GM13977 (cell line): ENCODE measurements at regions not wholly inside any gene's neighbourhood (a gene's known extent, or its start where the extent isn't known, plus 50 kb on each side); places are given as distances from the start of the nearest gene placed in this dataset.

Experiments
- DNase-seq: peaks from one replicate; pipeline ENCODE4 v3.0.0; 2012; ENCODE audit warnings: low spot score
- in situ Hi-C: fragments of 300-500 bp; cut with MboI; formaldehyde crosslinking; loops from one replicate; pipeline ENCODE4 v1.12.0; 2022; ENCODE audit warnings: low sequenced_read_pairs, low pct_unique_long_range_greater_than_20kb, mixed read lengths, inconsistent platforms; ENCODE audit not compliant: unreplicated experiment
- TF ChIP-seq, protein P1 (sequence below): IDR thresholded peaks from 2 replicates; pipeline ENCODE4 v1.5.1; 2012; ENCODE audit warnings: mild to moderate bottlenecking, control low read depth; ENCODE audit not compliant: insufficient read depth; ENCODE audit errors: extremely low read depth, missing control alignments

DNA sequence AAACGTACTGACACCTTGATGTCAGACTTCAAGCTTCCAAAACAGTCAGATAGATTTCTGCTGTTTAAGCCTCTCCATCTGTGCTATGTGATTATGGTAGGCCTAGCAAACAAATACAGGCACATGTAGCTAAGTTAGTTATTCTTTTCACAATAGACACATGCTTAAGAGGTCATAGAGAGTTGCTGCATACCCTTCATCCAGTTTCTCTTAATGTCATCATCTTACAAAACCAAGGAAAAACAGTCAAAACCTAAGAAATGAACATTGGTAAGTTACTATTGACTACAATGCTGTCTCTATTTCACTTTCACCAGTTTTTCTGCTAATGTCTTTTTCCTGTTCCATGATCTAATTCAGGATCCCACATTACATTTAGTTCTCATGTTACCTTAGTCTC, 946.8 kb downstream of the TUSC7 start:
- TF ChIP-seq, protein P1, sequence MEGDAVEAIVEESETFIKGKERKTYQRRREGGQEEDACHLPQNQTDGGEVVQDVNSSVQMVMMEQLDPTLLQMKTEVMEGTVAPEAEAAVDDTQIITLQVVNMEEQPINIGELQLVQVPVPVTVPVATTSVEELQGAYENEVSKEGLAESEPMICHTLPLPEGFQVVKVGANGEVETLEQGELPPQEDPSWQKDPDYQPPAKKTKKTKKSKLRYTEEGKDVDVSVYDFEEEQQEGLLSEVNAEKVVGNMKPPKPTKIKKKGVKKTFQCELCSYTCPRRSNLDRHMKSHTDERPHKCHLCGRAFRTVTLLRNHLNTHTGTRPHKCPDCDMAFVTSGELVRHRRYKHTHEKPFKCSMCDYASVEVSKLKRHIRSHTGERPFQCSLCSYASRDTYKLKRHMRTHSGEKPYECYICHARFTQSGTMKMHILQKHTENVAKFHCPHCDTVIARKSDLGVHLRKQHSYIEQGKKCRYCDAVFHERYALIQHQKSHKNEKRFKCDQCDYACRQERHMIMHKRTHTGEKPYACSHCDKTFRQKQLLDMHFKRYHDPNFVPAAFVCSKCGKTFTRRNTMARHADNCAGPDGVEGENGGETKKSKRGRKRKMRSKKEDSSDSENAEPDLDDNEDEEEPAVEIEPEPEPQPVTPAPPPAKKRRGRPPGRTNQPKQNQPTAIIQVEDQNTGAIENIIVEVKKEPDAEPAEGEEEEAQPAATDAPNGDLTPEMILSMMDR, result no peak
- DNase-seq, result no peak
- in situ Hi-C loops, result no loop called here

DNA sequence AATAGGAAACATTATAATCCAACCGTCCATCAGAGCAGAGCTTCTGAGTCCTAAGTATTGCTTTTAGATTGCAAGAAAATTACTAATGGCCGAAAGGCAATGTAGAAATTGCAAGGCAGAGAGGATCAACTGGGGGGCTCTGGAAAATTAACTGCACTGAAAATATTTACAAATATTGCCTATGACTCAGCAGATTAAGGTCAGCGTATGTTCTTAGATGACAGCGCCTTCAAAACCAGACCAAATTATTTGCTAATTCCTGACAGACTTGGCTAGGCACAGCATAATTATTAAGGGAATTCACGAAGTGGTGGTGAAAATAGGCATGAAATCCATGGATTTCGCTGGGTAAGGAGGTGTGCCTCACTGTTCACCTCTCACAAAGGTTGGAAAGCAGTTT, 947.7 kb downstream of the TUSC7 start:
- TF ChIP-seq, protein P1, result no peak
- in situ Hi-C loops, result no loop called here

GRCh38 chr3:117660941-117661817, 951.6 kb downstream of the TUSC7 start:
- DNase-seq, result no peak
- TF ChIP-seq, protein P1, result no peak

More for the DNA sequence above, 947.7 kb downstream of the TUSC7 start:
- no peak for DNase-seq

DNA sequence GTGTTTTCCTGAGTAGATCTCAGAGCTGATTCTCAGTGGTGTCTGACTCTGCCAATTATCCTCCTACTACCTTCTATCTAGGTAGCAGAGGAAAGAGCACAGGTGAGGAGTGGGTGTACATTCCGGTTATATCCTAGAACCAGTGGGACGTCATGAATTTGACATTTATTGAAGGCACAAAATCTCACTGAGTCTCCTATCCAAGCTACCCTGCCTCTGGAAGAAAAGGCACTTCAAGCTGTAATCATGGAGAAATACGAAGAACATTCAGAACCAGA, 952.2 kb downstream of the TUSC7 start:
- in situ Hi-C loops, result no loop called here
- TF ChIP-seq, protein P1, result no peak
- no peak for DNase-seq

More at GRCh38 chr3:117660941-117661817, 951.6 kb downstream of the TUSC7 start:
- in situ Hi-C loops, result no loop called here

DNA sequence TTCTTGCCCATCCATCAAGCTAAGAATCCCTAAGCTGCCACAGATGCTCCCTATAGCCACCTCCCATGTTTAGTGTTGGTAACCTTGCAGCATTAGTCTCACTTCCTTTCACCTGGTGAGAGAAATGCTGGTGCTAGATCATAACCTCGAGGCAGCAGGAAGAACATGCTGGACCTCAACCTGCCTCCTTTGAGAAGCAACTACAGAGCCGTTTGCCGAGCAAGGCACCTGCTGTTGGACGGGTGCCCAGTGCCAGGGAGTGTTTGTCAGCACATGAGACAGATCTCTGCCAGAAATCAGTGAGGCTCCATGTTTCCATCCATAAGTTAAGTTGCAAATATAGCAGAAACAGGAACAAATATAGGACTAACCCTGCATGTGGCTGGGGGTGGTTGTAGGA, 955.7 kb downstream of the TUSC7 start:
- TF ChIP-seq, protein P1, result no peak
- in situ Hi-C loops, result no loop called here
- DNase-seq, result no peak

DNA sequence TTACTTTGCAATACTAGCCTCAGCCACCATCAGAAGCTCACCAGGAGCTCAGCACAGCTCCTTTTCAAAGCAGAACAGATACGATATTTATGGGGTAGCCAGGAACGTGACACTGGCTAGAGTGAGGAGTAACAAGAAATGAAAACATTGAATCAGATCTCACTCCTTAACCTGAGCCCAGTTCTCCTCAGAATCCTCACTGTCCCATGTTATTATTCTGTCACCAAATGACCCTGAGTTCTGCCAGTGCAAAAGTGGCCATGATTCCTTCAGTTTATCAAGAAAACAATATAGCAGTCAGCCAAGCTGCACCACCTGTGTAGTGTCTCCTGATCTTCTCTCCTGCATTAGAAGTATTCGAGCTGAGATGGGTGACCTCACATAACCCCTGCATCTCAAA, 956.7 kb downstream of the TUSC7 start:
- TF ChIP-seq, protein P1, result no peak
- no peak for DNase-seq
- in situ Hi-C loops, result no loop called here

DNA sequence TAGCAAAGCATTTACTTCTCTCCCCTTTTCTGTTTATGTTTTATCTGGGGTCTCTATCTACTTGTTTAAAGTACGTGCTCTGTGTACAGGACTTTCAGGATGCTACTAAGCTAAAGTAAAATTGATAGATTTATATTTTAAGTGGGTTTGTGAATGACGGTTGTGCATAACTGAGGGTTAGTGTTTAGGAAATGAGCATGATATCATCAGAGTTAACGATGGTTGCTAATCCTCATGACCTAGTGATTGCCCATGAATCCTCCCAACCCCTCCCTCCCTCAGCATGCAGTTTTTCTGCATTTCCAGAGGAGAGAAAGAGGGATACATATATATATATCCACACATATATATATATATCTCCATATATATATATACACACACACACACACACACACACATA, 957.2 kb downstream of the TUSC7 start:
- no peak for DNase-seq
- TF ChIP-seq, protein P1, result no peak

More for the DNA sequence above, 957.2 kb downstream of the TUSC7 start:
- in situ Hi-C loops, result no loop called here
